ENCODE measurements at regions not wholly inside any gene's neighbourhood (a gene's known extent, or its start where the extent isn't known, plus 50 kb on each side); places are given as distances from the start of the nearest gene placed in this dataset.

DNA sequence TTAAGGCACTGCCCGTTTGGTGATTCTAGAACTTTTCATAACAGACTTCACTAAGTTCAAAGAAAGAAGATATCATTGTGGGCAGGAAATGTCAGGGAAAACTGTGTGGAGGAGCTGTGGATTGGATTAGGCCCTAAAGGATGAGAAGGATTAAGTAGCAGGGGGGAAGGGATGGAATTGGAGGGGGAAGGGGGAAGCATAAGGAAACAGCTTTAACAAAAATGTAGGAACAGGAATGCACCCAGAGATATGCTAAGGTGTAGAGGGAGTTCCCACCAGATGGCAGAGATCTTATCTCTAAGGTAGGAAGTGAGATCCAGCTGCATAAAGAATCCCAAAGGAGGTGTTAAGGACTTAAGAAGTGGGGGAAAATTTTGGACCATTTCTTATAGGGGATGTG is 114.5 kb downstream of the LARP7 start:
- no peak for DNase-seq
- Histone ChIP-seq H3K36me3 (replicated peaks in 1 of 2; ENCODE audit: control insufficient read depth in 1 of 2, insufficient read depth in 2 of 2, low read length in 2 of 2) (no peaks in the 10 kb centered on the region), H4K20me1 (ENCODE audit: insufficient read depth, low read length) (no peaks in the 10 kb centered on the region), H3K4me2 (replicated peaks; ENCODE audit: extremely low read depth, low read length, poor library complexity, severe bottlenecking) (no peak overlapping the region), H3K27me3 (ENCODE audit: control insufficient read depth in 2 of 2, insufficient read depth in 2 of 2, low read length in 2 of 2) (peaks cover 0 to 2% of the 10 kb centered on the region in 2 donors), H3K9ac (ENCODE audit: insufficient read depth, low read length, poor library complexity, severe bottlenecking) (no peak overlapping the region), H3K9me3 (replicated peaks in 1 of 2; ENCODE audit: control insufficient read depth in 1 of 2, insufficient read depth in 1 of 2, low read length in 2 of 2) (no peaks in the 10 kb centered on the region), H3K79me2 (ENCODE audit: insufficient read depth, low read length) (no peaks in the 10 kb centered on the region), H3K4me1 (ENCODE audit: control insufficient read depth in 1 of 2, insufficient read depth in 2 of 2, low read length in 2 of 2) (no peaks in the 10 kb centered on the region), H3K27ac (ENCODE audit: low read depth in 1 of 2, low read length in 2 of 2) (no peak overlapping the region), H2AFZ (ENCODE audit: insufficient read depth, low read depth, low read length, poor library complexity, severe bottlenecking) (no peak overlapping the region), H3K4me3 (replicated peaks in 1 of 3; ENCODE audit: low read depth in 2 of 3, low read length in 3 of 3) (no peak overlapping the region)
- no peak overlapping the region for H3K27ac Mint-ChIP-seq
- WGBS (ENCODE audit: insufficient coverage): no CpG with 5 or more reads among the region's 1 CpG
- H3K9me3 Mint-ChIP-seq: peaks cover 0 to 2% (median 0%) of the 10 kb centered on the region in 7 donors
- intact Hi-C loops (cut with micrococcal nuclease): no loop called here
- H3K27me3 Mint-ChIP-seq (ENCODE audit: low read depth in 3 of 3): peaks cover 12 to 23% (median 13%) of the 10 kb centered on the region in 3 donors
- H3K4me3 Mint-ChIP-seq: no peak overlapping the region
- no peaks in the 10 kb centered on the region for H3K4me1 Mint-ChIP-seq
- no peaks in the 10 kb centered on the region for H3K36me3 Mint-ChIP-seq
- TF ChIP-seq, protein P1, sequence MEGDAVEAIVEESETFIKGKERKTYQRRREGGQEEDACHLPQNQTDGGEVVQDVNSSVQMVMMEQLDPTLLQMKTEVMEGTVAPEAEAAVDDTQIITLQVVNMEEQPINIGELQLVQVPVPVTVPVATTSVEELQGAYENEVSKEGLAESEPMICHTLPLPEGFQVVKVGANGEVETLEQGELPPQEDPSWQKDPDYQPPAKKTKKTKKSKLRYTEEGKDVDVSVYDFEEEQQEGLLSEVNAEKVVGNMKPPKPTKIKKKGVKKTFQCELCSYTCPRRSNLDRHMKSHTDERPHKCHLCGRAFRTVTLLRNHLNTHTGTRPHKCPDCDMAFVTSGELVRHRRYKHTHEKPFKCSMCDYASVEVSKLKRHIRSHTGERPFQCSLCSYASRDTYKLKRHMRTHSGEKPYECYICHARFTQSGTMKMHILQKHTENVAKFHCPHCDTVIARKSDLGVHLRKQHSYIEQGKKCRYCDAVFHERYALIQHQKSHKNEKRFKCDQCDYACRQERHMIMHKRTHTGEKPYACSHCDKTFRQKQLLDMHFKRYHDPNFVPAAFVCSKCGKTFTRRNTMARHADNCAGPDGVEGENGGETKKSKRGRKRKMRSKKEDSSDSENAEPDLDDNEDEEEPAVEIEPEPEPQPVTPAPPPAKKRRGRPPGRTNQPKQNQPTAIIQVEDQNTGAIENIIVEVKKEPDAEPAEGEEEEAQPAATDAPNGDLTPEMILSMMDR (IDR thresholded peaks at IDR 0.05): no peak

DNA sequence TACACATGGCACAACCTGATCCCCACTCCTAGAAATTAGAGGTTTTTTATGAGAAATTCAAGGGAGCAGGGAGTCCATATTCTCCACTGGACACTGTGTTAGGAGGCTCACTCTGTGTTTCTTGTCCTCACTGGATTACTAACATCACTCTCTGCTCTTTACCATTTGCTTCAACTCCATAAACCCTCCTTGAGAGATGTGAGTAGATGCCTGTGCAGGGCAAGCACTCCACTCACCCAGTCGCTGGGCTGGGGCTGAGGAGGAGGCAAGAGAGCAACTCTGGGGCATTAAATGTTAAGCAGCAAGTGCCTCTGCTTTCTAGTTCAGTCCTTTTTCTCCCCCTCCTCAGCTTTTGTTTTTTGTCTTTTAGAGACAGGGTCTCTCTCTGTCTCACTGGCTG is 115.1 kb downstream of the LARP7 start:
- no peaks in the 10 kb centered on the region for H3K36me3 Mint-ChIP-seq
- Histone ChIP-seq H3K36me3 (replicated peaks in 1 of 2; ENCODE audit: control insufficient read depth in 1 of 2, insufficient read depth in 2 of 2, low read length in 2 of 2) (no peaks in the 10 kb centered on the region), H4K20me1 (ENCODE audit: insufficient read depth, low read length) (no peaks in the 10 kb centered on the region), H2AFZ (ENCODE audit: insufficient read depth, low read depth, low read length, poor library complexity, severe bottlenecking) (no peak overlapping the region), H3K4me2 (replicated peaks; ENCODE audit: extremely low read depth, low read length, poor library complexity, severe bottlenecking) (no peak overlapping the region), H3K79me2 (ENCODE audit: insufficient read depth, low read length) (no peaks in the 10 kb centered on the region), H3K27me3 (ENCODE audit: control insufficient read depth in 2 of 2, insufficient read depth in 2 of 2, low read length in 2 of 2) (peaks cover 0 to 2% of the 10 kb centered on the region in 2 donors), H3K9me3 (replicated peaks in 1 of 2; ENCODE audit: control insufficient read depth in 1 of 2, insufficient read depth in 1 of 2, low read length in 2 of 2) (no peaks in the 10 kb centered on the region), H3K4me3 (replicated peaks in 1 of 3; ENCODE audit: low read depth in 2 of 3, low read length in 3 of 3) (no peak overlapping the region), H3K9ac (ENCODE audit: insufficient read depth, low read length, poor library complexity, severe bottlenecking) (no peak overlapping the region), H3K4me1 (ENCODE audit: control insufficient read depth in 1 of 2, insufficient read depth in 2 of 2, low read length in 2 of 2) (no peaks in the 10 kb centered on the region), H3K27ac (ENCODE audit: low read depth in 1 of 2, low read length in 2 of 2) (no peak overlapping the region)
- peaks cover 13 to 22% (median 16%) of the 10 kb centered on the region in 3 donors for H3K27me3 Mint-ChIP-seq (ENCODE audit: low read depth in 3 of 3)
- no CpG with 5 or more reads among the region's 1 CpG for WGBS (ENCODE audit: insufficient coverage)
- no peak overlapping the region for H3K27ac Mint-ChIP-seq
- H3K4me3 Mint-ChIP-seq: no peak overlapping the region
- intact Hi-C loops (cut with micrococcal nuclease): no loop called here
- peaks cover 0 to 2% (median 0%) of the 10 kb centered on the region in 7 donors for H3K9me3 Mint-ChIP-seq
- TF ChIP-seq, protein P1 (IDR thresholded peaks at IDR 0.05): no peak
- DNase-seq: no peak
- H3K4me1 Mint-ChIP-seq: no peaks in the 10 kb centered on the region

All from CD14-positive monocyte (primary cell).